IPS-NIHi7 (cell line): ENCODE measurements at regions not wholly inside any gene's neighbourhood (a gene's known extent, or its start where the extent isn't known, plus 50 kb on each side); places are given as distances from the start of the nearest gene placed in this dataset.

Experiments
- DNase-seq: peaks from one replicate; pipeline ENCODE4 v3.0.0; 2012; ENCODE audit warnings: mixed read lengths; ENCODE audit errors: extremely low spot score

GRCh38 chr7:117929237-117929636 lies 56.0 kb upstream of the CTTNBP2 start:
- DNase-seq: no peak

GRCh38 chr7:117931314-117931713 lies 58.1 kb upstream of the CTTNBP2 start:
- no peak for DNase-seq

- DNase-seq: no peak
Observed at GRCh38 chr7:117937049-117937752, 64.0 kb upstream of the CTTNBP2 start.

- no peak for DNase-seq
Observed at GRCh38 chr7:117937753-117938483, 64.7 kb upstream of the CTTNBP2 start.

- DNase-seq: no peak
Observed at GRCh38 chr7:117941138-117941810, 68.0 kb upstream of the CTTNBP2 start.

GRCh38 chr7:117942780-117943179 lies 69.5 kb upstream of the CTTNBP2 start:
- no peak for DNase-seq

GRCh38 chr7:117944886-117945285 lies 71.6 kb upstream of the CTTNBP2 start:
- no peak for DNase-seq

- peak; percentile 24 for DNase-seq
Observed at GRCh38 chr7:117946151-117946633, 73.0 kb upstream of the CTTNBP2 start.

GRCh38 chr7:117949232-117949631 lies 76.0 kb upstream of the CTTNBP2 start:
- no peak for DNase-seq

- DNase-seq: no peak
Observed at GRCh38 chr7:117950601-117951260, 77.5 kb upstream of the CTTNBP2 start.

GRCh38 chr7:117951285-117951684 lies 78.0 kb upstream of the CTTNBP2 start:
- DNase-seq: no peak

- DNase-seq: no peak
Observed at GRCh38 chr7:117951691-117952280, 78.5 kb upstream of the CTTNBP2 start.

- no peak for DNase-seq
Observed at GRCh38 chr7:117955046-117955445, 81.8 kb upstream of the CTTNBP2 start.

GRCh38 chr7:117960351-117960750 lies 87.1 kb upstream of the CTTNBP2 start:
- no peak for DNase-seq

GRCh38 chr7:117961235-117961634 lies 88.0 kb upstream of the CTTNBP2 start:
- DNase-seq: no peak

- no peak for DNase-seq
Observed at GRCh38 chr7:117962366-117962994, 89.2 kb upstream of the CTTNBP2 start.

GRCh38 chr7:117963264-117964197 lies 90.3 kb upstream of the CTTNBP2 start:
- no peak for DNase-seq

GRCh38 chr7:117970801-117971200 lies 97.6 kb upstream of the CTTNBP2 start:
- no peak for DNase-seq

- DNase-seq: no peak
Observed at GRCh38 chr7:117971556-117972244, 98.5 kb upstream of the CTTNBP2 start.
